GM21381 (cell line): ENCODE measurements at regions not wholly inside any gene's neighbourhood (a gene's known extent, or its start where the extent isn't known, plus 50 kb on each side); places are given as distances from the start of the nearest gene placed in this dataset.

Source experiments
- ATAC-seq: cut with Tn5 transposase; IDR thresholded peaks from one replicate; pipeline ENCODE4 v1.9.1; 2021; ENCODE audit warnings: mild to moderate bottlenecking, moderate library complexity; ENCODE audit not compliant: unreplicated experiment

GRCh38 chr4:81648576-81649275 lies 177.0 kb upstream of the RASGEF1B start:
- ATAC-seq = peak; percentile 98

GRCh38 chr4:81647388-81647787 lies 175.7 kb upstream of the RASGEF1B start:
- no peak for ATAC-seq

- no peak for ATAC-seq
Observed at GRCh38 chr4:81642543-81642942, 170.8 kb upstream of the RASGEF1B start.

DNA sequence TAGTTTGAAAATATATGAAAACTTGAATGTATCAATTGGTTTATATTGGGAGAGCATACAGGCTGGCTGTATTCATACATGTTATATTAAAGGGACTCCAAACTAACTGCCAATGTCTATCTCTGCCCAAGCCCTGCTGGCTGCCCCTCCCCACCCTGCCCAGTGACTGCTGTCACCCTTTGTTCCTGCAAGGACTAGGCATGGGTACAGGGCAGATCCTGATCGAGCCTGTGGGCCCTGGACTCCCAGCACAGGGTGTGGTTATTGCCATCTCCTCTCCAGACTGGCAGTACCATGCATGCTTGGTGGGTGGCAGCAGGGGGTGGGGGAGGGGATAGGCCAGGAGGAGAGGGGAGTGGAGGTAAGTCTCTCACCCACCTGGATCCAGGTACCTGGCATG lies 167.5 kb upstream of the RASGEF1B start:
- no peak for ATAC-seq

- no peak for ATAC-seq
Observed at GRCh38 chr4:81638698-81639097, 167.0 kb upstream of the RASGEF1B start.

- peak; percentile 93 for ATAC-seq
Observed at GRCh38 chr4:81635739-81636138, 164.0 kb upstream of the RASGEF1B start.

DNA sequence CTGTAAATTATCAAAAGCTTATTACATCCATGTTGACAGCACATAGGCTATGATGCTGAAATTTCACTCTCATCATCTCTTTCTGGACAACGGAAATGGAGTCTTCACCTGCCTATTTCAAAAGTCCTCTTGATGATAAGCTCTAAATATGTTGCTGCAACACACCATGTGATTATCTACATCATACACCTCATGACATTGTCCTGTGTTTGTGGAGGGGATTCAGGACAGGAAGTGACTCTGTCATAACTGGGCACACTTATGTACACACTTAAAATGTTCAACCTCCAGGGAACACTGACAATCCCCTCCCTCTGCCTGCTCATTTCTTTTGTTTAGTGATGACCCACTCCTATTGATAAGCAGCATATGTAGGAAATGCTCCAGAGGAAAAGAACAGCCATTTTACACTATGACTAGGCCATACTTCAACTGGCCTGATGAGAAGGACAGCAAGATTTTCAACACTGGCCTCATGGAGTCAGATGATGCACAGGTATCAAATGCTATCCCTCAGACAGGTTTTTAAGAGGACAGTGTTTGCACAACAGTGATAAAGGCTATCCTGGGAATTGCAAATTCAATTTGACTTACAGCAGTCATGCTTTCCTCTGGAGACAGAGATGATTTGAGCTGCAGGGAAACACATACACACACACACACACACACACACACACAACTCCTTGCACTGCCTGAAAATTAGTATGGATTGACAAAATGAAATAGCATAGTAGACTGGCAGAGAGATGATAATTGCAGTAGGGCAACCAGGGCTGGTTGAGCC lies 163.3 kb upstream of the RASGEF1B start:
- no peak for ATAC-seq

GRCh38 chr4:81634165-81634564 lies 162.5 kb upstream of the RASGEF1B start:
- no peak for ATAC-seq

DNA sequence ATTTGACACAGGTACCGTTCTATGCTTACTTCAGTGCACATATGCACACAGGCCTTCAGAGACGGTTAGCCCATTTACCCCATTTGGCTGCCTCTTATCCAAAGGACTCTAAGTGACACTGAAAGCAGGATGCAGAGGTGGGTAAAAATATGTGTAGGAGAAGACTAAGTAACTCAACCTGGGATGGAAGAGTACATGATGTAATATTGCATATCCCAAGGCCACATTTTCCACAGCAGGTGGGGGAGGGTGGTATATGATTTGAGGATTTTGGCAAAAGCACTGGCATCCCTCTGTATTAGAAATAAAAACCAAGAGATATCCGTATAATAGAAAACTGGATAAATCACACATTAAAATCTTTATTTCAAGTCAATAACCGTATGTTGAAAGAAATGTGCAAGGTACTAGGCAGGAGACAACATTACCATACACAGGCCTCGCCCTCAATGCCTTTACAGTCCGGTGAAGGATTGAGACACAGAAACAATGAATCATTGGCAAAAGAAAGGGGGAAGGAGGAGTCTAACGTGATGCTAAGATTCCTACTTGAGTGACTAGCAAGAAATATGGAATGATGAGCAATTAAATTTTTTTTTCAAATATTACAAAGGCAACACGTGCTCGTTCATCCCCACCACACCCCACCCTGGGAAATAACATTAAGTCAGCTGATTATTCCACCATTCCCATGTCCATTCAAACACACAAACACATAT lies 161.0 kb upstream of the RASGEF1B start:
- no peak for ATAC-seq

- ATAC-seq = no peak
Observed at GRCh38 chr4:81631958-81632441, 160.3 kb upstream of the RASGEF1B start.

GRCh38 chr4:81629366-81629765 lies 157.7 kb upstream of the RASGEF1B start:
- no peak for ATAC-seq

DNA sequence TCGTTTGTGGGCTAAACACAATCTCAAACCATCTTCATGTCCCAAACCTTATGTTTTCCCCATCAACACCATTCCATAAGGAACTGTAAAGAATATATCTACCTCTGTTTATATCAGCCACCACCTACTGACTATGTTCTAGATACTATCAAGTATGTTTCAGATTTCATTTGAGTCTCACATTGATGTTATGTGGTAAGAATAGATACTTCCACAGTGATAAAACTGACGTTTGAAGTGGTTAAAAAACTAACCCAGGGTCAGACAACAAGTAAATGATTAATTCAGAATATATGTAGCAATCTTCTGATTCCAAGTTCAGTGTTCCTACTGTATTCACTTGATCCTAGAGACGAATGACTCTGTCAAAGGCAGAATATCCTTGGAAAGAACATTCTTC lies 156.8 kb upstream of the RASGEF1B start:
- peak; percentile 78 for ATAC-seq

GRCh38 chr4:81627590-81627989 lies 155.9 kb upstream of the RASGEF1B start:
- no peak for ATAC-seq

DNA sequence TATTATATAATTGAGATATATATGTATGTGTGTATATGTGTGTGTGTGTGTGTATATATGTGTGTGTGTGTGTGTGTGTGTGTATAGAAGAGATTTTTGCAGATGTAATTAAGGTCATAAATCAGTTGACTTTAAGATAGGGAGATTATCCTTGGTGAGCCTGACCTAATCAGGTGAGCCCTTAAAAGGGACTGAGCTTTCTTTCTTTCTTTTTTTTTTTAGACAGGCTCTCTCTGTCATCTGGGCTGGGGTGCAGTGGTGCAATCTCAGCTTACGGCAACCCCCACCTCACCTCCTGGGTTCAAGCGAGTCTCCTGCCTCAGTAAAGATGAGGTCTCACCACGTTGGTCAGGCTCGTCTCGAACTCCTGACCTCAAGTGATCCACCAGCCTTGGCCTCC lies 155.1 kb upstream of the RASGEF1B start:
- no peak for ATAC-seq

DNA sequence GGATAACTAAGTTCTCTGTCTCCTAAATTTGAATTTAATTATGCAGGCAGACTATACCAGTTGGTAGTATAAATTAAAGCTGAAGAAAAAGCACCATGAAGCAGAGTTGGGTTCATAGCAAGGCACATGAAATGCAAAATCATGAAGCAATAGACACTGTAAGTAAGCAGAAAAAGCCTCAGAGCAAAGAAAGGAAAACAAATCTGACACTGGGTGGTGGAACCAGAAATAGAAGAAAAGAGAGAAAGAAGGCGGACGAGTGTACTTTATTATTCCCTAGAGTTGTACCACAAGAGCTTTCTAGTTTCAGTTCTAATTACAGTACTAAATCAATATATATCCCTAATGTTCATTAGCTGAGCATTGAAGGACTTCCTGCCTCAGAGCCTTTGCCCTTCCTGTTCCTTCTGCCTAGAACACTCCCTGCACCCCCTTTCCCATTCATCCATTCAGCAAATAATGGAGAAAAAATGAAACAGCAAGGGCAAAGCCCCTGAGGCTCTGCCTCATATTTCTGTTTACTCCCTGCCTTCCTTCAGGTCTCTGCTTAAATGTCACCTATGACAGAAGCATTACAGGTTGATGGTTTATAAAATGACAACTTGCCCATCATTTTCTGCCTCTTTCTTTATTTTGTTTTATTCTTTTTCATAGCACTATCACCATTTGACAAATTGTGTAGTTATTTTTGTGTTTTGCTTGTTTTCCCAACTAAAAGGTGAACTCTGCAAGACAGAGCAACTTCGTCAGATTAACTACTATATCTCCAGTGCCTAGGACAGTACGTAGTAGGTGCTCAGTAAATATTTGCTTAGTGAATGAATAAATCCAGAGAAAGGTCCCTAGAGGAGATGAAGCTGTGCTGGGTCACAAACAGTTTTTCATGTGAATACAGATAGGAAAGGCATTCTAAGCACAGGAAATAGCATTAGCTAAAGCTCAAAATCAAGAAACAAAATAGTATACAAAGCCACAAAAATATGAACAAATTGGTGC lies 154.0 kb upstream of the RASGEF1B start:
- ATAC-seq = no peak

GRCh38 chr4:81623434-81623833 lies 151.7 kb upstream of the RASGEF1B start:
- no peak for ATAC-seq

GRCh38 chr4:81622474-81623184 lies 150.9 kb upstream of the RASGEF1B start:
- no peak for ATAC-seq

DNA sequence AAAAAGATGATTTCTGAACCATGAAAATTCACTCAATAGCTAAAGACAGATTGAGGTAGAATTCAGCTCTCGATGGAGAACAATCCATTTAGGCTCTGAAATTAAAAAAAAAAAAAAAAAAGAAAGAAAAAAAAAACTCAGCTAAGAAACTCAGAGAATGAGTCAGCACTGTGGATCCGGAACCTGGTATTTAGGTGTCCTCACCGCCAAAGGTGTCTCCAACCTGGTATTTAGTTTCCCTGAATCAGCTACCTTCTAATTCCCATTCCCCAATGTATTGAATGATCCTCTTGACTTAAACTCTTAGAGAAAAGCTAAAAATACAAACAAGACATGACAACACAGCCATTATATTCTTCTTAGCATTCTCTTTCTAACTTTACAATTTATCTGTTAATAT lies 150.3 kb upstream of the RASGEF1B start:
- no peak for ATAC-seq

- ATAC-seq = no peak
Observed at GRCh38 chr4:81621490-81621889, 149.8 kb upstream of the RASGEF1B start.

DNA sequence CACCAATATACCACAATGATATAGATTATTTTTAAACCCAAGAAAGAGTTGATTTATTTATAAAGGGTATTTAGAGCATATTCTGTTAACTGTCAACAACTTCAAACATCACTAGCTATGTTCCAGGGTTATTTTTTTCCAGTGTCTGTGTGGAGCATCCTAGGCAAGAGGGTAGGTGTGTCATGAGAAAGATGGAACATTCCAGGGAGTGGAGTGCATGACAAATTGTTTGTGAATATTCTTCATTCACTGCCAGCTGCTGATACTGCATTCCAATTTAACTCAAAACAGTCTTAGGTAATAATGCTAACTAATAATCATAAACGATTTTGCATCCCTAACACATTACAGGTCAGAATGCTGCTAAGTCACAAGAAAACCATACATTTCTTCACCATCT lies 148.7 kb upstream of the RASGEF1B start:
- ATAC-seq = no peak
